ENCODE measurements at regions not wholly inside any gene's neighbourhood (a gene's known extent, or its start where the extent isn't known, plus 50 kb on each side); places are given as distances from the start of the nearest gene placed in this dataset.

DNA sequence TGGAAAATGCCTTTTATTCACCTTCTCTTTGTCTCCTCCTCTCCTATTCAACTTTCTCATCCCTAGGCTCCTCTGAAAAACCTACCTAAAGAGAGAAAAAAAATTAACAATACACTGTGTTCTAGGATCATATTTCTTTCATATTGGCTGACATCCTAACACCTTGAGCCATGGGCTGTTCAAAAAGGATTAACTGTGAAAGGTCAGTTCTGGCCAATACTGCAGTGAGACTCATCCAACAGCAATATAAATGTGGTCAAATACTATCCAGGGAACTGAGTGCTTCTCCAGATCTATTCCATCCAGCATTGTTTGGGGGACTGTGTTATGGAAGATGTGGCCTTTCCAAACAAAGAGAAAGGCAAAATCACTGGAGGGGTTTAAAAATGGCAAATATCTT is 131.1 kb upstream of the MOCS2 start:
- peaks cover 6% of the 10 kb centered on the region for H3K27me3 Mint-ChIP-seq
- H3K27ac Mint-ChIP-seq, result no peak overlapping the region
- no peak for DNase-seq
- no peak overlapping the region for H3K4me3 Mint-ChIP-seq
- no peaks in the 10 kb centered on the region for H3K4me1 Mint-ChIP-seq
- H3K9me3 Mint-ChIP-seq, result no peaks in the 10 kb centered on the region
- no peaks in the 10 kb centered on the region for H3K36me3 Mint-ChIP-seq
- CTCF ChIA-PET, result no interaction called here

DNA sequence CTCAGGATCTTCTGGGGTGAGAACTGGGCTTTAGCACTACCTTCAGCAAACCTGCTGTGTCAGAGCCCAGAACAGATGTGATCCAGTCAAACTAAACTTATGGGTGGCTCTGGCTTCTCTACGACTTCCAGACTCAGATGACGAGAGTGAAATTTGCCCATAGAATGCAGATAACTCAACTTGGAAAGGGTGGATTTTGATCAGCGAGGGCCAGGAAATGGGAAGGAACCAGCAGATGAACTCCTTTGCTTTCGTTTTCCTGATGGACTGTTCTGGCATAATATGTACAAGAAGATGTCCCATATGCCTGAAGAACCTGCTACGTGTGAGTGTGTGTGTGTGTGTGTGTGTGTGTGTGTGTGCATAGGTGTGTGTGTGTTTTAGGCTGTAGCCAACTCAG is 132.0 kb upstream of the MOCS2 start:
- H3K4me3 Mint-ChIP-seq, result no peak overlapping the region
- H3K27me3 Mint-ChIP-seq, result peaks cover 6% of the 10 kb centered on the region
- no peaks in the 10 kb centered on the region for H3K4me1 Mint-ChIP-seq
- H3K36me3 Mint-ChIP-seq, result no peaks in the 10 kb centered on the region
- H3K9me3 Mint-ChIP-seq, result no peaks in the 10 kb centered on the region
- H3K27ac Mint-ChIP-seq, result no peak overlapping the region
- CTCF ChIA-PET, result interaction anchor here (0.6 kb wide), 1 partner anchor 1014 kb away, joined by 3 read pairs; no protein-coding TSS in a partner anchor
- DNase-seq, result no peak

DNA sequence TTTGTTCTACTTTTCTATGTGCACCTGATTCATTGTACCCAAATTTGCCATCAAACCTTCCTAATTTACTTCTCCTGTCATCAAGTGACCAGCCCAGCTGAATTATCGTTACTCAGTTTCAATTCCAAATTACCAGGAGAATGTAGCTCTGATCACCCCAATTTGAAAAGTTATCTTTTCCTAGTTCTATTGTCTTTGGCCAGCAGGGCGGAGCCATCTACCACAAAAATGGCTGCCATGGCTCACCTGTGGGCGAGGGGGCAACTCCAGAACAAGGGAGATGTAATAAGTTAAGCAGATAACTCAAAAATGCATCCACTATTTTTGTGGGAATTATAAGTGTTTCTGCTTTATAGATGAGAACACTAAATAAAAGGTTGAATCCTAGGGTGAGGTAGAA is 133.8 kb upstream of the MOCS2 start:
- Mint-ChIP-seq H3K9me3 (no peaks in the 10 kb centered on the region), H3K36me3 (no peaks in the 10 kb centered on the region), H3K27ac (no peak overlapping the region), H3K4me1 (no peaks in the 10 kb centered on the region), H3K4me3 (no peak overlapping the region), H3K27me3 (peaks cover 6% of the 10 kb centered on the region)
- DNase-seq, result no peak
- CTCF ChIA-PET, result interaction anchor here (0.6 kb wide), 1 partner anchor 993 kb away, joined by 3 read pairs; no protein-coding TSS in a partner anchor

DNA sequence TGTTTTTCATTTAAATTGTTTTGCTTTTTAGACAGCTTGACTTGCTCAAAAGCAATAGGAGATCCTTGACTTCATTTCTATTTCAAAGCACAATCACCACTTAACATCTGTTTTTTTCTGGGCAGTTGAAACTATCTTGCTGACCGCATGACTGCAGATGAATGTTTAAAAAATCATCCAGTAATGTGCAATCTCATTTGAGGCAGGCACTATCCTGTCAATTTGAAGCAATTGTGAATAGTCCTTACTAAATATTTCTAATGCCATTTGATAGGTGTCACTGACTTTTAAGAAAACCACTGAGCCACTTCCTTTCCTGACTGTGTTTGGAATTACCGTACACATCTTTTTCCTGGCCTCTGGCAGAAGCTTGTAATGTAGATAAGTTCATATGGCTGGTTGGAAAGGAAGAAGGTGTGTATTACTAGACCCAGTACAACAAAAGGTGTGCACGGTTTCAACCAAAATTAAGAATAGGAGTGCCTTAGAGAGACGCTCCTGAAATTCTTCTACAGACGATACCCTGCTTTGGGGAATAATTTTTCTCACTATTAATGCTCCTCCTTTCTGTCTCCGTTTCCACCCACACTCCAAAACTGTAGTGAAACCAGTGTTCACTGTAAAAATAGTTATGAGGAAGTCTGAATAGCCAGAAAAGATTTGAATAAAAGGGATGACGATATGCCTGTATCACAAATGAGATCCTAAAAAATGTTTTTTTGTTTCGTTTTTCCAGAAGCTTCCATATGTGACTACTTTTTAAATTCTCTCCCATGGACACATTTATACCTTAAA is 136.7 kb upstream of the MOCS2 start:
- H3K27ac Mint-ChIP-seq, result no peak overlapping the region
- no peak for DNase-seq
- no peaks in the 10 kb centered on the region for H3K4me1 Mint-ChIP-seq
- CTCF ChIA-PET, result no interaction called here
- H3K36me3 Mint-ChIP-seq, result no peaks in the 10 kb centered on the region
- H3K27me3 Mint-ChIP-seq, result peaks cover 6% of the 10 kb centered on the region
- no peak overlapping the region for H3K4me3 Mint-ChIP-seq
- no peaks in the 10 kb centered on the region for H3K9me3 Mint-ChIP-seq

DNA sequence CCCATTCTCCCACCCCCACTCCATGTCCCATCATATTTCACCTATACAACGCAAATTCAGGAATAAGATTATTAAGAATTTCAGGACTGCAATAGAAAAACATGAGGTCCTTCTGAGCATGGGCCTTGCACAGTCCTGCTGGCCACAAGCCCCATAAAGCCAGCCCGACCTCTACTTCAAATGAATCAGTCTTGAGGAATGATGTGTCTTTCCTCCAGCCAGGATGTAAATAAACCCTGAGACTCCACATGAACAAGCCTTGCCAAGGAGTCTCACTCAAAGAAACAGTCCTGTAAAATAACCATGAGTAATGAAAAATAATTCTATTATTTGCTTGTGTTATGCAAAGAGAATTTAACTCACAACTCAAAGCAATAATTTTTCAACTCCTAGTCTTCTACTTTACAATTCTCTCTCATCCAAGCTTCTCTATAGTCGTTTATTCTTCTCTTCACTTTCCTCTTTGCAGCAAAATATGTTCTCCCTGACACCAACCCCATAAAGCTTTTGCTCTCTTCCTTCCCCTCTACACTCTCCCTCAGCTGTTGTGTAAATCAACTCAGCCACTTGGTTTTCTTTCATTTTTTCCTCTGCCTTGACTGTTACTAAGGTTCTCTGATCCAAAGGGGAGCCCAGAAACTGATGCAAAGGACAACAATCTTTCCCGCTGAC is 140.1 kb upstream of the MOCS2 start:
- no peaks in the 10 kb centered on the region for H3K36me3 Mint-ChIP-seq
- H3K4me3 Mint-ChIP-seq, result no peak overlapping the region
- no peak for DNase-seq
- peaks cover 8% of the 10 kb centered on the region for H3K4me1 Mint-ChIP-seq
- peaks cover 9% of the 10 kb centered on the region for H3K27me3 Mint-ChIP-seq
- H3K9me3 Mint-ChIP-seq, result no peaks in the 10 kb centered on the region
- CTCF ChIA-PET, result no interaction called here
- H3K27ac Mint-ChIP-seq, result no peak overlapping the region

DNA sequence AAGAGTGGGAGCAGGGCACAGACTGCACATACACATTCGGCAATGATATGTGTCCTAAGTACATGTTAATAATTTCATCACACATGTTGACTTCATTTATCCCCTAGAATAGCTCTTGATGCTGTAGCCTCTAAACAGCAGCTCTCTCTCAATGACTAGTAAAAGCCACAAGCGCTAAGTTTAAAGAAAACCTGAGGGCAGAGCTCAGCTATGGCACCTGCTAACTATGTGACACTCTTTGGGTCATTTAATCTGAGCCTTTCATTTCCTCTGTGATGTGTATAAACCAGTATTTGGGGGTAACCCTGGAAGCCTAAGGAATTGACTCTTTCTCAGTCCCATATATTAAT is 140.6 kb upstream of the MOCS2 start:
- H3K9me3 Mint-ChIP-seq, result no peaks in the 10 kb centered on the region
- CTCF ChIA-PET, result no interaction called here
- no peaks in the 10 kb centered on the region for H3K36me3 Mint-ChIP-seq
- H3K4me3 Mint-ChIP-seq, result no peak overlapping the region
- H3K27me3 Mint-ChIP-seq, result peaks cover 9% of the 10 kb centered on the region
- DNase-seq, result no peak
- peaks cover 8% of the 10 kb centered on the region for H3K4me1 Mint-ChIP-seq
- no peak overlapping the region for H3K27ac Mint-ChIP-seq

DNA sequence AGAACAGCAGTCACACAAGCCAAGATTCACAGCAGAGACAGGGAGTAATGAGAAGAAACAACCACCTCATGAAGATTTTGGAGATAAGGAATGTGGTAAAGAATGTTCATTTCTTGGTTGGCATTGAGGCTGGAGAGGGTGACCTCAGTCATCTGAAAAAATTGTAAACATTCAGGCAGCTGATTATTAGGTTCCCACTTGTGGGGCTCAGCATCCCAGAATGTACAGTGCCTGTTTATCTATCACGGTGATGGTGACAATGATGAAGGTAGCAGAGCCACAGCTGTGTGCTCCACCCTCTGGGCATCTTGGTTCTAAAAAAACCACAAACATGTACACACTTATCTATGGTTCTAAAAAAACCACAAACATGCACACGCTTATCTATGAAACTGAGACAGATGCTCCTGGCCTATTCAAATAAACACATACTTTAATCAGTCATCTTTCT is 143.9 kb upstream of the MOCS2 start:
- peaks cover 8% of the 10 kb centered on the region for H3K4me1 Mint-ChIP-seq
- H3K36me3 Mint-ChIP-seq, result no peaks in the 10 kb centered on the region
- CTCF ChIA-PET, result no interaction called here
- no peak for DNase-seq
- H3K27ac Mint-ChIP-seq, result no peak overlapping the region
- H3K27me3 Mint-ChIP-seq, result peaks cover 9% of the 10 kb centered on the region
- no peak overlapping the region for H3K4me3 Mint-ChIP-seq
- H3K9me3 Mint-ChIP-seq, result no peaks in the 10 kb centered on the region

DNA sequence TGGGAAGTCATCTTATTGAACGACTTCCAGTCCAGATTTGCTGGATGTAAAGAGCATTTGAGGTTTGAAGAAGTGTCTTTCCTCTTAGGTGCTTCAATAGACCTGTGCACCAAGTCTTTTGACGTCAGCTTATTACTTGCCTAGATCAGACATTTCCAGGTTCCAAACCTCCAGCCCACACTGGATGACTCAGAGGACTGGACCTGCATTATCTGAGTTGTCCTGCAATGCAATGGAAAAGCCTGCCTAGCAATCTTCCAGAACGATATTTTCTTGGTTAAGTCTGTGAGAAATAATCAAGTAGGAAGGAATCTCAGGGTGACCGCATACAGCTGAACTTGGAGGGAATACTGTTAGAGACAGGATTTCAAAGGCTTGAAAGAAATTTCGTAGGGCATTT is 147.2 kb upstream of the MOCS2 start:
- CTCF ChIA-PET, result interaction anchor here (0.6 kb wide), 1 partner anchor 778 kb away, joined by 3 read pairs; no protein-coding TSS in a partner anchor
- Mint-ChIP-seq H3K9me3 (no peaks in the 10 kb centered on the region), H3K27me3 (peaks cover 3% of the 10 kb centered on the region), H3K4me1 (peaks cover 8% of the 10 kb centered on the region), H3K4me3 (no peak overlapping the region), H3K27ac (no peak overlapping the region), H3K36me3 (no peaks in the 10 kb centered on the region)
- DNase-seq, result no peak

DNA sequence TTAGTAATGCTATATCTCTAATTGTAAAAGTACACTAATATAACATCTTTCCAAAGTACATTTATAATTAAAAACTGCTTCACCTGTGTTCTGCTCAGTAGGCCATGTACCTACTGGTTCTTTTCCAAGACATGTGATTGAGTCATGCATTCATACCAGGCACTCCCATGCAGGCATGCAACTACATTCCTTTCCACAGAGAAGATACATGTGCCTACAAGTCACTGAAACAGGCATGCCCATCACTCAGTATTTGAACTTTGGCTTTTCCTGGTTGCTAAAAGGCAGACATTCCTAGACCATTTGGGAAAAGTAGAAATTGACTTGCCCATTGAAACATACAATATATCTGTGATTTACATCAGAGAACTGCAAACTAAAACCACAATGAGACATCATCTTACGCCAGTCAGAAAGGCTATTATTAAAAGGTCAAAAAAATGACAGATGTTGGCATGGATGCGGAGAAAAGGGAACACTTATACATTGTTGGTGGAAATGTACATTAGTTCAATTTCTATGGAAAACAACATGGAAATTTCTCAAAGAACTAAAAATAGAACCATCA is 148.3 kb upstream of the MOCS2 start:
- Mint-ChIP-seq H3K27ac (no peak overlapping the region), H3K4me1 (peaks cover 8% of the 10 kb centered on the region), H3K9me3 (no peaks in the 10 kb centered on the region), H3K4me3 (no peak overlapping the region), H3K36me3 (no peaks in the 10 kb centered on the region), H3K27me3 (peaks cover 3% of the 10 kb centered on the region)
- CTCF ChIA-PET, result no interaction called here
- no peak for DNase-seq

DNA sequence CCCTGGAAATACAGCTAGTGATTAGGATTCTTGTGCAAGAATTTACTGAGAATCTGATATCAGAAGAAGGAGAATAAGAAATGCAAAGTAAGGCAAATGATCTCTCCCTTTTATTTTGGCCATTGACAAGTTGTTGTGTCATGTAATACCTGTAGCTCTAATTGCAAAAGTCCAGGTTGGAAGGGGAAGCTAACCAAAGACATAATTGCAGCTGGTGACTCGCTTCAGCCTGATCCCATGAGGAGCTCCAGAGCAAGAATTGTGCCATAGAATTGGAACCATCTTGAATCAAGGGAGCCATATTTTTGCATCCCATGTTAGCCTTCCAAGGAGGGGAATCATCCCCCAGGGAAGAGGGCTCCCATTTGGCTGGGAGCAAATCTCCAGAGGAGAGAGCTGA is 149.6 kb upstream of the MOCS2 start:
- Mint-ChIP-seq H3K27ac (no peak overlapping the region), H3K4me1 (no peaks in the 10 kb centered on the region), H3K4me3 (no peak overlapping the region), H3K36me3 (no peaks in the 10 kb centered on the region), H3K9me3 (no peaks in the 10 kb centered on the region), H3K27me3 (peaks cover 2% of the 10 kb centered on the region)
- CTCF ChIA-PET, result interaction anchor here (0.6 kb wide), 1 partner anchor 905 kb away, joined by 3 read pairs; no protein-coding TSS in a partner anchor
- DNase-seq, result no peak

DNA sequence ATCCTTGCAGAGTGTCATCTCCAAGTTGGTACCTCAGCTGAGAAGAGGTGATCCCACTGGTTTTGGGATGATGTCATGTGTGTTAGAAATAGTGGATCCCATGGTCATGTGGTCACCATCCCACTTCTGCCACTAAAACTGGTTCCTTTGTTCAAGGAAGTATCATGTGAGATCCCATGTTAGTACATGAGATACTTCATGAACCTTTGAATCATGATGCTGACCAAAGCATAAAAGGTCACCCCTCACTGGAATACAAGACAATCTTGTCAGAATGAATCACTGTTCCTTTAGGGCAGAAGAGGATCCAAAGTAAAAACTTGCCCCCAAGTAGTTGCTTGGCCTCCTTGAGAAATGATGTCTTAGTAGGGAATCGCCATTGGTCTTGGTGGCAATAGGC is 150.9 kb upstream of the MOCS2 start:
- DNase-seq, result no peak
- no peaks in the 10 kb centered on the region for H3K27me3 Mint-ChIP-seq
- no peak overlapping the region for H3K4me3 Mint-ChIP-seq
- H3K9me3 Mint-ChIP-seq, result no peaks in the 10 kb centered on the region
- H3K4me1 Mint-ChIP-seq, result no peaks in the 10 kb centered on the region
- no peak overlapping the region for H3K27ac Mint-ChIP-seq
- CTCF ChIA-PET, result no interaction called here
- no peaks in the 10 kb centered on the region for H3K36me3 Mint-ChIP-seq

DNA sequence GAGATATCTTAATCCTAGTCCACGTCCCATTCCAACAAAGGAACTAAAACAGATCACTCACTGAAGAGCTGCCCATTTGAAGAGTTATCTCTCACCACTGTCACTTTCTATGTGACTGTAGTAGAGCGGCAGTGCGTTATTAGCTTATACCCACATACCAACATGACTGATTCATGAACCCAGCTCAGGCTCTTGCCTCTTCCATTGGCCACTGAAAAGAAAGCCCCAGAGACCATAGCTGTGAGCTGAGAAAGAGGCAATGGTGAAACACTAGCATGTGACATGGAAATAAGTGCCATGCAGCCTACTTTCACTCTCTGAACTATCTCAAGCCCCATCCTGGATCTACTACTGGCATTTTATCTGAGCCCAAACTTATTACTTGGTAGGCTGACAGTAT is 151.7 kb upstream of the MOCS2 start:
- Mint-ChIP-seq H3K4me3 (no peak overlapping the region), H3K4me1 (no peaks in the 10 kb centered on the region), H3K27ac (no peak overlapping the region), H3K36me3 (no peaks in the 10 kb centered on the region), H3K9me3 (no peaks in the 10 kb centered on the region), H3K27me3 (no peaks in the 10 kb centered on the region)
- CTCF ChIA-PET, result no interaction called here
- DNase-seq, result no peak

DNA sequence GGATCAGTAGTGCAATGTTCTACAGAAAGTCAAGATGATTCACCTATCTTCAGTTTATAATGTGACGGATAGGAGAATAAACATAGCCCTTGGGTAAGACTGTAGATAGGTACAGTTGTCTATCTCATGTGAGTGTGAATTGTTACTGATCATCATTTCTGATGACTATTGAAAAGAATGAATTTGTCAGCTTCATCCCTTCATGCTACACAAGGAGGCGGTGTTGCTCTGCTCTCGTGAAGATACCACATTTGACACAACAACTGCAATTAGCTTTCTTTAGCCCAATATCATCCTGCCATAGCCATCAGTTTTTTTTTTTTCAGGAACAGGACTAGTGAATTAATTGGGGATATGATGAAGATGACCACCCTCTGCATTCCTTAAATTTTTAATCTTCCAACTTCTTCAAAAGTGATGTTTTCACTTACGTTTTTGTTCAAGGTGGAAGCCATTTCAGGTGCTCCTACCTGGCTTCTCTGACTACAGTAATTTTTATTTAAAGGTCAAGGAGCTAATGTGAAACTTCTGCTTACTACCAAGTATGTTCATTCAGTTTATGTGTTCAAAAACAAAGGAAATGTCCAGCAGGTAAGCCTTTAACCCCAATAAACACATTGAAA is 152.9 kb upstream of the MOCS2 start:
- H3K36me3 Mint-ChIP-seq, result no peaks in the 10 kb centered on the region
- no peak overlapping the region for H3K4me3 Mint-ChIP-seq
- H3K9me3 Mint-ChIP-seq, result no peaks in the 10 kb centered on the region
- H3K27ac Mint-ChIP-seq, result no peak overlapping the region
- DNase-seq, result no peak
- H3K27me3 Mint-ChIP-seq, result no peaks in the 10 kb centered on the region
- CTCF ChIA-PET, result interaction anchor here (0.6 to 1.9 kb wide), 4 partner anchors 300 to 972 kb away, joined by 3 to 5 read pairs (median 4); no protein-coding TSS in a partner anchor
- no peaks in the 10 kb centered on the region for H3K4me1 Mint-ChIP-seq

DNA sequence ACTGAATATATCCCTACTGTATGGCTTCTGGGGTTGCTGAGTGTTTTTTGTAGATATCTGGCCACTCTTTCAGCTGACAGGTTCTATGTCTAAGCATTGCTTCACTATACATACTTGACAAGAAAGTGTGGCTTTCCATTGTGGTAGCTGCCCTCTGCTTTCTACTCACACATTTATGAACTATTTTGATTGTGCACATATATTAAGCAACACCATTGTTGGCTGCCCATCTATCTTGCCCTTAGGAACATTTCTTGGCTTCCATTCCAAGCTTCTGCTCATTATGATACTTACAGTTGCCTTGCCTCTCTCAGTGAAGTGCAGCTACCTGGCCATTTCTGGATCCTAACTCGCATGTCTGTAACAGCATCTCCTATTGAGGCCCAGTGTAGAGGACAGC is 153.6 kb upstream of the MOCS2 start:
- no peak overlapping the region for H3K27ac Mint-ChIP-seq
- no peak overlapping the region for H3K4me3 Mint-ChIP-seq
- no peaks in the 10 kb centered on the region for H3K4me1 Mint-ChIP-seq
- CTCF ChIA-PET, result interaction anchor here (1.3 to 1.9 kb wide), 2 partner anchors 966 to 971 kb away, joined by 4 to 5 read pairs; no protein-coding TSS in a partner anchor
- no peaks in the 10 kb centered on the region for H3K9me3 Mint-ChIP-seq
- no peak for DNase-seq
- no peaks in the 10 kb centered on the region for H3K27me3 Mint-ChIP-seq
- no peaks in the 10 kb centered on the region for H3K36me3 Mint-ChIP-seq

All from activated naive CD4-positive, alpha-beta T cell treated with anti-CD3 and anti-CD28 coated beads, Interleukin-2, amount 10 ng/mL, durations not matched to agents 7 days and 5 days (primary cell).